ENCODE measurements at regions not wholly inside any gene's neighbourhood (a gene's known extent, or its start where the extent isn't known, plus 50 kb on each side); places are given as distances from the start of the nearest gene placed in this dataset.

GRCh38 chr18:60555625-60556024, 183.1 kb upstream of the MC4R start:
- no peak for DNase-seq

DNA sequence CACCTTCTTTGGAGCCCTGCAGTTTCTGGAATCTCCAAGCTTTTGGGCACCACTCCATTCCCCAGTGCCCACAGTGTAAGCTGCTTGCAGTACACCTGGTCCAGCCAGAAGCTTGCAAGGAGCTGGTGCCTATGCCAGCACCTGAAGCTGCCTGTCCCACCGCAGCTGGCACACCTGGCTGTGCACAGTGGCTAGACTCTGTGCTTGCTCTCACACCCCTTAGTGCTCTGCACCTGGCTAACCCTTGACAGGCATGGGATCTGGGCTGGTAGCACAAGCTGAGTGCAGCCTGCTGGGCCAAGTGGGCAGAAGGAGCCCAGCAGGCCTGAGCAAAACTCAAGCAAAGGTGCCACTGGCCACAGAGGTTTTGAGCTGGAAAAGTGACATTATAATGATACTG, 183.8 kb upstream of the MC4R start:
- no peak for DNase-seq

DNA sequence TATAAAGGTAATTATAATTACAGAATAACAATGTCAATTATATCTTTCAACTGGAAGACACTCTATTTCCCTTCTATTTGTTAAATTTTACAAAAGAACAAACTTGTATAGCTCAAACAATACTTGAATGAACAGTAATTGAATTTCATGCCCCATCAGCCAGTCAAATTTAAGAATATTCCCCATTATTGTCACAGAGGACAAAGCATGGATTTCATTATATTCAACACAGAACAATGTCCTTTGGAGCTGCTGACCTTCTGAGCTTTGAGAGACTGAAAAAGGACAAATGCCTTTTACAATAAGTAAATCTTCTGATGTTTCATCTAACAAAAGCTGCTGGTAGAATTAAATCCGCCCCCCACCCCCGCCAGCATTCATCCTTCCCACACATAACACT, 187.5 kb upstream of the MC4R start:
- no peak for DNase-seq

DNA sequence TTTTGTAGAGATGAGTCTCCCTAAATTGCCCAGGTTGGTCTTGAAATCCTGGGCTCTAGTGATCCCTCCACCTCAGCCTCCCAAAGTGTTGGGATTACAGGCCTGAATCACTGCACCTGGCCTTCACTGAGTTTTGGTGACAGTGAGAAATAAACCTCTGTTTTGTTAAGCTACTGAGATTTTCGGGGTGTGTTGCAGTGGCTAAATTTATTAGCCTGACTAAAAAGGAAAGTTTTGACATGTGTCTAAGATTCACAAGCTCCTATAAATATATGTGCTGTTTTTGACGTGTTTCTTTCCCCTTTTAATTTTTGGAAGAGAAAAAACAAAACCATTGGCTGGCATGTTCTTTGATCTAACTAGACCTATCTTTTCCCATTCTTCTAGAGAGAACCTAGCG, 190.5 kb upstream of the MC4R start:
- no peak for DNase-seq

DNA sequence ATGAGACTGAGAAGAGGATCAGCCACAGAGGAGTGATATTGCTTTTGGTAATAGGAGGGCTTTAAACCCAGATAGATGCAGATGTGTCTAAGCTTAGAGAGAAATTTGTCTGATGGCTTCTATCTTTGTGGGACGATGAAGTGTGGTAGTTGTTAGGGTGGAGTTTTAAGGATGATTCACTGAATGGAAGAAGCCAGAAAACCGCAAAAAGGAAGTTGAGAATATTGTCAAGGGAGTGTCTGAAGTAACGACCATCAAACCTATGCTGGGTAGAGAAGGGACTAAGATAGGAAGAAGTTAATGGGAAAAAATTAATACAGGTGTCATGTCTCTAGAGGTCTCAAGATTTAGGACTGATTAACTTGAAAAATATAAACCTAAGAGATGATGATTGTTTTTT, 195.6 kb upstream of the MC4R start:
- DNase-seq: no peak

DNA sequence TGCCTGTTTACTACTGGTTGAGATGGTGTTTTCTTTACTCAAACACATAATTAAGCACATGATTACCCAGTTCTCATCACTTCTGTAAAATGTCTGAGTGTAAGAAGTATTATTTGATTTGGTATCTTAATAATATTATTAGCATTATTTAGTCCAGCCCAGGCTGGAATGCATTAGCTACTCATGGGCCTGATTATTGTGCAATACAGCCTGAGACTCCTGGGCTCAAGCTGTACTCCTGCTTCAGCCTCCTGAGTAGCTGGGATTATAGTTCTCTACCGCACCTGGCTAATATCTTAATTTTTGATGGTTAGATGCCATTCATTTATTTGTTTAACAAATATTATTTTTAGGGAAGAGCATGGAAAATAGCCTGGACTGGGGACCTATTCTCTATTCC, 197.6 kb upstream of the MC4R start:
- DNase-seq: no peak

DNA sequence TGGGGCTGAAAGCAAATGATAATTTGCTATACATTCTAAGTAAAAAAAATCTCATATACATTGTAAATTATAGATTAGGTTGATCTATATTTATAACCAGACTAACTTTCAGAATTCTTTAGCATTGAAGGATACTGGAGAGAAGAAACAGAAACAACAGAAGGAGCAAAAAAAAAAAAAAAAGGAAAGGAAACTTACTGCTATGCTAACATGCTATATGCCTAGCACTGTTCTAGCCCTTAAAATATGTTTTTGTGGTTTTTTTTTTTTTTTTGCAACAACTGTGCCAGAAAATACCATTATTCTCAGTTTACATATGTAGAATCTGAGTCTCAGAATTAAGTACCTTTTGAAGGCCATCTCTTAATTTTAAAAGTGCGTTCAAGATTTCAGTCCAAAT, 204.9 kb upstream of the MC4R start:
- DNase-seq: no peak

GRCh38 chr18:60585670-60586069, 213.1 kb upstream of the MC4R start:
- DNase-seq: no peak

- no peak for DNase-seq
Observed at GRCh38 chr18:60593249-60593648, 220.7 kb upstream of the MC4R start.

DNA sequence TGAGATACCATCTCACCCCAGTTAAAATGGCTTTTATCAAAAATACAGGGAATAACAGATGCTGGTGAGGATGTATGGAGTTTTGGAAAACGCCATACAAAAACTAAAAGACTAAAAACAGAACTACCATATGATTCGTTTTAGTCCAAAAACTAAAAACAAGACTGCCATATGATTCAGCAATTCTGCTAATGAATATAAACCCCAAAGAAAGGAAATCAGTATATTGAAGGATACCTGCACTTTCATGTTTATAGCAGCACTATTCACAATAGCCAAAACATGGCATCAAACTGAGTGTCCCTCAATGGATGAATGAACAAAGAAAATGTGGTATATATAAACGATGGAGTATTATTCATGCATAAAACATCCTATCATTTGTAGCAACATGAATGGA, 224.4 kb upstream of the MC4R start:
- no peak for DNase-seq

GRCh38 chr18:60599267-60599666, 226.7 kb upstream of the MC4R start:
- no peak for DNase-seq

GRCh38 chr18:60599995-60600394, 227.4 kb upstream of the MC4R start:
- DNase-seq: no peak

DNA sequence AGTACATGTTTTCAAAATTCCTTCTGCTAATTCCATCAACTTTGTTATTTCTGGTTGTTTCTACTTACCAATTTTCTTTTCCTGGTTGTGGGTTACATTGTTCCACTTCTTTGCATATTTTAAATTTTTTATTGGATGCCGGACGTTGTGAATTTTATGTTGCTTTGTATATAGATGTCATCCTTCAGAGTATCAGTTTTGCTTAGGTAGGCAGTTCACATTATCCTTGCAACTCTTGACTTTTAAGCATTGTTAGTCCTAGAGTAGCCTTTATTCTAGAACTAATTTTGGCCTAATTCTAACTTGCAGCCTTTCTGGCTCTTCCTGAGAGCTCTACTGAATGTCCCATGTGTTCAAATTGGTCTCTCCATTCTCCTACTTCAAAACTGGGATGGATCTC, 228.7 kb upstream of the MC4R start:
- DNase-seq: no peak

DNA sequence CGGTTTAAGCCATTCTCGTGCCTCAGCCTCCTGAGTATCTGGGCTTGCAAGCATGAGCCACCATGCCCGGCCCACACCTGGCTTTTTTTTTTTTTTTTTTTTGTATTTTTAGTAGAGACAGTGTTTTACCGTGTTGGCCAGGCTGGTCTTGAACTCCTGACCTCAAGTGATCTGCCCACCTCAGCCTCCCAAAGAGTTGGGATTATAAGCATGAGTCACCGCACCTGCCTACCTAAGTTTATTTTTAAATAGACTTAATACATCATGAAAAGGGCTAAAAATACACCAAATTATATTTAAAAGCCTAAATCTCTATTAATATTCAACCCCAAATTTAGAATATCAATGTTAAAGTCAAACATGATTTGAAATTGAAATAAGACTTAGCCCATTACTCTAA, 250.8 kb upstream of the MC4R start:
- no peak for DNase-seq

- DNase-seq: no peak
Observed at GRCh38 chr18:60624207-60624606, 251.6 kb upstream of the MC4R start.

DNA sequence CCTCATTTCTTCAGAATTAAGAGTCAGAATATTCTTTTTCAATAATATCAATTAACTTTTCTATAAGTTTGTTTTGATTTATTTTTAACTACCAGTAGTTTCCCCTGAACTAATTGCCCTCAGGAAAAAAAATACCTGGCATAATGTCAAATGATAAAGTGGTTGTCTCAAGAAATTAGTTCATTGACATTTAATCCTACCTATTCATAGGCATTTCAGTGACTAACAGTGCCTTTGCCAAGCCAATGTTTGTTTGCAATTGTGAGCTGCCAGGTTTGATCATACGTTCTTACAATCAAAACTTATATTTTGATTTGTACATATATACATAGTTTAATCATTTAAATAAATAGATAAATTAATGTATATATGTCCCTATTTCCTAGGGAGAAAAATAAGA, 267.3 kb upstream of the MC4R start:
- no peak for DNase-seq

DNA sequence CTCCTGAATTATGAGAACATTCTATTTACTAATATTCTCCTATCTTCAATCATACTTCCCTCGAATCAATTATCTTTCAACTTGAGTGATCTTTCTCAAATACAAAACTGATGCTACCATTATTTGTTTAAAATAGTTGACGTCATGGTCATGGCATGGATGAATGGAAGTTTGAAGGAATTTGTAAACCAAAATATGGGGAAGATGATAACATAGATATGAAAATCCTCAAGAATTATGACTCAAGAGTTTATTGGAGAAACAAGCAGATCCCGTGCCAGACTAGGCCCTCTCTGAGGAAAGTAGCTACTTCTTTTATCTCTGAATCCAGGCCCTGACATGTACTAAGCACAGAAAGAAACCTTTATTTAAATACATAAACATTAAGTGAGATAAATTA, 270.4 kb upstream of the MC4R start:
- no peak for DNase-seq

- DNase-seq: no peak
Observed at GRCh38 chr18:60646725-60647124, 274.1 kb upstream of the MC4R start.

DNA sequence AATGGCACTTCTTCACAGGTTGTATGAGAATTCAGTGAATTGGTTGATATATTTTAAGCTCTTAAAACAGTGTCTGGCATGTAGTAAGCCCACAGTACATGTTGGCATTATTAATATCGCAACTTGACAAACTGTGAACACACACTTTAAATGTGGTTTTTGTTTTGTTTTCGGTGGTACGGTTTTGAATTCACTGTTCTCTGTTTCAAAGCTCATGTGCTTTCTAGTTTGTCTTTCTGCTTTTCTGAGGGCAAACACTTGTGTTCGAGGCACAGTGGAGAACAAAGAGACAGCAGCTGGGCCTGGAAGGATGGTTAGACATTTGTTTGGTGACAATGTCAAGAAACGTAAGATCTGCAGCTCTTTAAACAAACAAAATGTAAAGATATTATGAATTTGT, 276.5 kb upstream of the MC4R start:
- DNase-seq: no peak

- no peak for DNase-seq
Observed at GRCh38 chr18:60649842-60650536, 277.4 kb upstream of the MC4R start.

GRCh38 chr18:60654298-60654697, 281.7 kb upstream of the MC4R start:
- no peak for DNase-seq

GRCh38 chr18:60656553-60656952, 284.0 kb upstream of the MC4R start:
- no peak for DNase-seq

GRCh38 chr18:60662491-60662890, 289.9 kb upstream of the MC4R start:
- no peak for DNase-seq

GRCh38 chr18:60663060-60663989, 290.8 kb upstream of the MC4R start:
- no peak for DNase-seq

DNA sequence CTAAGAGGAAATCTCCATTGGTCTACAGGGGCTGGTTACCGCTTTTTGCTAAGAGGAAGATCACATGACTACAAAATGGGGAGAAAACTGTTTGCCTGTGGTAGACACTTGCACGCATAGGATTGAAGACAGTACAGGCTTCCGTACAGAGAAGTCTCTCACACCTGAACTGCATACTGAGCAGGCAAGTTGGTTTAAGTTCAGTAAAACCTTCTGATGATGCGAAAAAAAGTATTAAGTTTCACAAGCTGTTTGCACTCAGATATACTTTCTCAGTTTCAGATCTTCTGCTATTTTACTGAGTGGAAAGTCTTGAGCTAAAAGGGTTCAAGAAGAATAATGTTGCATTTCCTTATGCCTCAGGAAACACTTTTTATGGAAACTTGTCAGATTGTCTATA, 292.2 kb upstream of the MC4R start:
- DNase-seq: no peak

Measured in SW 1271 (cell line).